HEK293 (cell line): ENCODE measurements at regions not wholly inside any gene's neighbourhood (a gene's known extent, or its start where the extent isn't known, plus 50 kb on each side); places are given as distances from the start of the nearest gene placed in this dataset.

Source experiments
- CTCF ChIA-PET: fragments of 350-600 bp; formaldehyde crosslinking; extraction: SDS; loops from one replicate; lab custom pipeline; 2021; ENCODE audit warnings: antibody characterized with exemption; lab: Yijun Ruan, JAX
- POLR2A ChIA-PET: fragments of 300-600 bp; formaldehyde crosslinking; extraction: SDS; loops from one replicate; lab custom pipeline; 2020; ENCODE audit warnings: antibody characterized with exemption, inconsistent platforms; lab: Yijun Ruan, JAX
- H3K27ac ChIP-seq: fragments of 200-500 bp; sonication (Bioruptor generic); 2 replicates; pipeline ENCODE4 v1.5.1; 2014; ENCODE audit warnings: low read depth, low read length, control low read depth, inconsistent platforms; ENCODE audit errors: extremely low read depth
- H3K36me3 ChIP-seq, 2 experiments: fragments of 200-500 bp in 1 of 2; sonication (Bioruptor generic) in 1 of 2; 1 replicate in 1 of 2; 2 replicates in 1 of 2; pipeline ENCODE4 v1.5.1; 2014 to 2017; ENCODE audit warnings: inconsistent platforms in 2 of 2, low read length in 2 of 2; ENCODE audit not compliant: control insufficient read depth in 2 of 2, insufficient read depth in 1 of 2
- H3K4me1 ChIP-seq: fragments of 200-500 bp; sonication (Bioruptor generic); 2 replicates; pipeline ENCODE4 v1.5.1; 2014; ENCODE audit warnings: mild to moderate bottlenecking, low read length, inconsistent platforms; ENCODE audit not compliant: control insufficient read depth, insufficient read depth
- H3K4me3 ChIP-seq: 2 replicates; pipeline ENCODE4 v1.5.1; 2011; ENCODE audit warnings: low read depth, mild to moderate bottlenecking, control low read depth, low read length, moderate library complexity
- H3K9me3 ChIP-seq: fragments of 200-500 bp; sonication (Bioruptor generic); 2 replicates; pipeline ENCODE4 v1.5.1; 2014; ENCODE audit warnings: low read depth, low read length, inconsistent platforms; ENCODE audit not compliant: control insufficient read depth, insufficient read depth
- ELK4 ChIP-seq: IDR thresholded peaks from 2 replicates; pipeline ENCODE4 v1.6.1; 2011; ENCODE audit warnings: mild to moderate bottlenecking, low read depth, low read length, borderline replicate concordance
- INSM2 ChIP-seq: fragments of 450-650 bp; formaldehyde crosslinking; IDR thresholded peaks from 2 replicates; pipeline ENCODE4 v1.5.1; 2016; ENCODE audit warnings: missing biosample characterization, missing genetic modification characterization
- KLF16 ChIP-seq: fragments of 450-650 bp; formaldehyde crosslinking; IDR thresholded peaks from 2 replicates; pipeline ENCODE4 v1.5.1; 2017; ENCODE audit warnings: missing biosample characterization, missing genetic modification characterization
- MEIS1 ChIP-seq: sonication (generic); formaldehyde crosslinking; IDR thresholded peaks from 2 replicates; pipeline ENCODE4 v1.8.1; 2022; ENCODE audit warnings: missing genetic modification reagents, mild to moderate bottlenecking, borderline replicate concordance
- PATZ1 ChIP-seq: fragments of 450-650 bp; formaldehyde crosslinking; IDR thresholded peaks from 2 replicates; pipeline ENCODE4 v1.5.1; 2016; ENCODE audit warnings: missing biosample characterization, missing genetic modification characterization
- PRDM1 ChIP-seq: fragments of 450-650 bp; formaldehyde crosslinking; IDR thresholded peaks from 2 replicates; pipeline ENCODE4; 2016; ENCODE audit warnings: missing biosample characterization, missing genetic modification characterization
- PRDM10 ChIP-seq: fragments of 450-650 bp; formaldehyde crosslinking; IDR thresholded peaks from 2 replicates; pipeline ENCODE4 v1.5.1; 2016; ENCODE audit warnings: missing biosample characterization, missing genetic modification characterization
- REST ChIP-seq: fragments of 450-650 bp; formaldehyde crosslinking; IDR thresholded peaks from 2 replicates; pipeline ENCODE4 v1.5.1; 2016; ENCODE audit warnings: missing biosample characterization, missing genetic modification characterization
- SETDB1 ChIP-seq: IDR thresholded peaks from one replicate; pipeline ENCODE4 v1.6.1; 2017; ENCODE audit warnings: mild to moderate bottlenecking, low read length, moderate library complexity, mixed read lengths; ENCODE audit not compliant: insufficient read length
- YY1 ChIP-seq: fragments of 450-650 bp; formaldehyde crosslinking; IDR thresholded peaks from 2 replicates; pipeline ENCODE4 v1.5.1; 2018; ENCODE audit warnings: missing biosample characterization, missing genetic modification characterization
- ZBTB7A ChIP-seq: fragments of 450-650 bp; formaldehyde crosslinking; IDR thresholded peaks from 2 replicates; pipeline ENCODE4 v1.5.1; 2016; ENCODE audit warnings: low read depth, missing biosample characterization, missing genetic modification characterization
- ZFP41 ChIP-seq: fragments of 450-650 bp; formaldehyde crosslinking; IDR thresholded peaks from 2 replicates; pipeline ENCODE4 v1.5.1; 2016; ENCODE audit warnings: missing biosample characterization, missing genetic modification characterization, borderline replicate concordance
- ZNF132 ChIP-seq: fragments of 450-650 bp; formaldehyde crosslinking; IDR thresholded peaks from 2 replicates; pipeline ENCODE4 v1.5.1; 2017; ENCODE audit warnings: missing biosample characterization, missing genetic modification characterization, borderline replicate concordance
- ZNF202 ChIP-seq: fragments of 450-650 bp; formaldehyde crosslinking; IDR thresholded peaks from 2 replicates; pipeline ENCODE4 v1.5.1; 2016; ENCODE audit warnings: missing biosample characterization, missing genetic modification characterization, borderline replicate concordance
- ZNF350 ChIP-seq: fragments of 450-650 bp; formaldehyde crosslinking; IDR thresholded peaks from 2 replicates; pipeline ENCODE4 v1.5.0; 2017; ENCODE audit warnings: missing biosample characterization, mild to moderate bottlenecking, missing genetic modification characterization
- ZNF37A ChIP-seq: fragments of 450-650 bp; IDR thresholded peaks from 2 replicates; pipeline ENCODE4 v1.5.1; 2018; ENCODE audit warnings: missing biosample characterization, missing genetic modification characterization
- ZNF433 ChIP-seq: fragments of 450-650 bp; formaldehyde crosslinking; IDR thresholded peaks from 2 replicates; pipeline ENCODE4 v1.5.1; 2016; ENCODE audit warnings: missing biosample characterization, missing genetic modification characterization, low read depth
- ZNF600 ChIP-seq: fragments of 450-650 bp; formaldehyde crosslinking; IDR thresholded peaks from 2 replicates; pipeline ENCODE4 v1.5.1; 2016; ENCODE audit warnings: missing biosample characterization, missing genetic modification characterization
- ZNF704 ChIP-seq: fragments of 450-650 bp; formaldehyde crosslinking; IDR thresholded peaks from 2 replicates; pipeline ENCODE4 v1.5.1; 2016; ENCODE audit warnings: missing biosample characterization, missing genetic modification characterization
- ZNF747 ChIP-seq: fragments of 450-650 bp; formaldehyde crosslinking; IDR thresholded peaks from 2 replicates; pipeline ENCODE4 v1.5.1; 2016; ENCODE audit warnings: missing biosample characterization, missing genetic modification characterization
- ZSCAN18 ChIP-seq: fragments of 450-650 bp; formaldehyde crosslinking; IDR thresholded peaks from 2 replicates; pipeline ENCODE4 v1.5.1; 2016; ENCODE audit warnings: missing biosample characterization, missing genetic modification characterization

- POLR2A ChIA-PET: no interaction called here
- Histone ChIP-seq H3K4me1 (no peaks in the 10 kb centered on the region), H3K9me3 (no peaks in the 10 kb centered on the region), H3K36me3 (no peaks in the 10 kb centered on the region), H3K4me3 (no peak overlapping the region), H3K27ac (no peak overlapping the region)
- CTCF ChIA-PET: no interaction called here
- no peak for TF ChIP-seq PRDM1
- no peak for TF ChIP-seq PATZ1 (tag by site-specific recombination)
- TF ChIP-seq ZNF37A (tag by site-specific recombination): no peak
- no peak for TF ChIP-seq ZNF704 (tag by site-specific recombination)
- no peak for TF ChIP-seq INSM2 (tag by site-specific recombination)
- TF ChIP-seq PRDM10 (tag by site-specific recombination): no peak
- TF ChIP-seq ZNF350 (tag by site-specific recombination): no peak
- no peak for TF ChIP-seq MEIS1 (CRISPR knock-in tag)
- TF ChIP-seq ELK4: no peak
- no peak for TF ChIP-seq KLF16 (tag by site-specific recombination)
- no peak for TF ChIP-seq ZNF600 (tag by site-specific recombination)
- no peak for TF ChIP-seq ZNF747
- TF ChIP-seq, all 188 proteins: peak for 0
Measured at GRCh38 chr13:84360822-84361221, 478.5 kb upstream of the SLITRK1 start.

GRCh38 chr13:84358601-84359000 lies 476.3 kb upstream of the SLITRK1 start:
- Histone ChIP-seq H3K4me3 (no peak overlapping the region), H3K4me1 (no peaks in the 10 kb centered on the region), H3K36me3 (no peaks in the 10 kb centered on the region), H3K27ac (no peak overlapping the region), H3K9me3 (no peaks in the 10 kb centered on the region)
- CTCF ChIA-PET: no interaction called here
- POLR2A ChIA-PET: no interaction called here
- TF ChIP-seq ZNF132 (tag by site-specific recombination): no peak
- no peak for TF ChIP-seq ZNF433 (tag by site-specific recombination)
- no peak for TF ChIP-seq ZNF202
- TF ChIP-seq SETDB1: no peak
- TF ChIP-seq ZBTB7A (tag by site-specific recombination): no peak
- TF ChIP-seq ZFP41 (tag by site-specific recombination): no peak
- TF ChIP-seq ZSCAN18 (tag by site-specific recombination): no peak
- TF ChIP-seq YY1: no peak
- TF ChIP-seq REST (tag by site-specific recombination): no peak
